ENCODE measurements at regions not wholly inside any gene's neighbourhood (a gene's known extent, or its start where the extent isn't known, plus 50 kb on each side); places are given as distances from the start of the nearest gene placed in this dataset.

- ChIA-PET POLR2A (no interaction called here), CTCF (interaction anchor here (0.6 kb wide), 1 partner anchor 767 kb away, joined by 4 read pairs; no protein-coding TSS in a partner anchor)
- no TSS peak for BruUV-seq (replicated peaks)
- intact Hi-C loops (cut with micrococcal nuclease), result no loop called here
- Mint-ChIP-seq H3K36me3 (ENCODE audit: insufficient read depth, unreplicated experiment) (no peaks in the 10 kb centered on the region), H3K9me3 (ENCODE audit: unreplicated experiment) (no peaks in the 10 kb centered on the region), H3K4me1 (ENCODE audit: insufficient read depth, unreplicated experiment) (no peaks in the 10 kb centered on the region), H3K27me3 (ENCODE audit: insufficient read depth, unreplicated experiment) (peaks cover 11% of the 10 kb centered on the region), H3K4me3 (ENCODE audit: unreplicated experiment) (no peak overlapping the region), H3K27ac (ENCODE audit: low read depth, unreplicated experiment) (no peak overlapping the region)
- no peak for DNase-seq (ENCODE audit: unreplicated experiment)
- TF ChIP-seq, protein P1, sequence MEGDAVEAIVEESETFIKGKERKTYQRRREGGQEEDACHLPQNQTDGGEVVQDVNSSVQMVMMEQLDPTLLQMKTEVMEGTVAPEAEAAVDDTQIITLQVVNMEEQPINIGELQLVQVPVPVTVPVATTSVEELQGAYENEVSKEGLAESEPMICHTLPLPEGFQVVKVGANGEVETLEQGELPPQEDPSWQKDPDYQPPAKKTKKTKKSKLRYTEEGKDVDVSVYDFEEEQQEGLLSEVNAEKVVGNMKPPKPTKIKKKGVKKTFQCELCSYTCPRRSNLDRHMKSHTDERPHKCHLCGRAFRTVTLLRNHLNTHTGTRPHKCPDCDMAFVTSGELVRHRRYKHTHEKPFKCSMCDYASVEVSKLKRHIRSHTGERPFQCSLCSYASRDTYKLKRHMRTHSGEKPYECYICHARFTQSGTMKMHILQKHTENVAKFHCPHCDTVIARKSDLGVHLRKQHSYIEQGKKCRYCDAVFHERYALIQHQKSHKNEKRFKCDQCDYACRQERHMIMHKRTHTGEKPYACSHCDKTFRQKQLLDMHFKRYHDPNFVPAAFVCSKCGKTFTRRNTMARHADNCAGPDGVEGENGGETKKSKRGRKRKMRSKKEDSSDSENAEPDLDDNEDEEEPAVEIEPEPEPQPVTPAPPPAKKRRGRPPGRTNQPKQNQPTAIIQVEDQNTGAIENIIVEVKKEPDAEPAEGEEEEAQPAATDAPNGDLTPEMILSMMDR (IDR thresholded peaks at IDR 0.05; ENCODE audit: unreplicated experiment), result no peak
Measured at GRCh38 chr20:62530643-62531032, 54.8 kb upstream of the GATA5 start.

DNA sequence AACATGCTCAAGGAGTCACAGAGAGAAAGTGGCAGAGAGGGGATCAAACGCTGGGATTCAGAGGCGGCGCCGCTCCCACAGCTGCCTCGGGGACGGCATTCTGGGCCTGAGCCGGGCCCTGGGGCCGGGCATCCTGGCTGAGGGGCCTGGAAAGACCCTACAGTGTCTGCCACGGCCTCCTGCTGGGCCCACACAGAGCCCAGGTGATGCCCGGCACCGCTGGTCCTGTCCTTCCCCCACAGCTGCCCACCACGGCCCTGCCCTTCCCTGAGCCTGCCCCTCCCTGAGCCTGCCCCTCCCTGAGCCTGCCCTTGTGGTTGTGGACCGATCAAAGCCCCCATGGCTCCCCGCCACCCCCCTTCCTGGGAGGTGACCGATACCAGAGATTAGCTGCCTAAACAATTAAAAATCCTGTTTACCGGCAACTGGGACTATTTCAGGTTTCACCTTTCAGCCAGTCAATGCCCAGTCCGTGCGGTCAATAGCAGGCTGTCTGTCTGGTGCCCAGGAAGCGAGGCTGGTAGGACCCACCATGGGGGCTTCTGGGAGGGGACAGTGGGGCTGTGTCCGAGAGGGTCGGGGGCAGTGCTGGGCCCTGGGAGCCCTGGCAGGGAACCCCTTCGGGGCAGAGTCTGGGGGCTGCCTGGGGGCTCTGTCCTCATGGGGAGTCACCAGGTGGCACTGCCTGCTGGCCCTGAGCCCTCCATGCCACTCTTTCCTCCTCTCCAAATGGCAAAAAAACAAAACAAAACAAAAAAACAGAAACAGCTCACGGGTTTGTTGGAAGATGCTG lies 55.4 kb upstream of the GATA5 start:
- ChIA-PET POLR2A (no interaction called here), CTCF (interaction anchor here (0.6 kb wide), 1 partner anchor 766 kb away, joined by 4 read pairs; no protein-coding TSS in a partner anchor)
- no peak overlapping the region for H3K4me3 Mint-ChIP-seq (ENCODE audit: unreplicated experiment)
- H3K27ac Mint-ChIP-seq (ENCODE audit: low read depth, unreplicated experiment), result no peak overlapping the region
- intact Hi-C loops (cut with micrococcal nuclease), result no loop called here
- TF ChIP-seq, protein P1 (IDR thresholded peaks at IDR 0.05; ENCODE audit: unreplicated experiment), result no peak
- no TSS peak for BruUV-seq (replicated peaks)
- H3K9me3 Mint-ChIP-seq (ENCODE audit: unreplicated experiment), result no peaks in the 10 kb centered on the region
- H3K4me1 Mint-ChIP-seq (ENCODE audit: insufficient read depth, unreplicated experiment), result no peaks in the 10 kb centered on the region
- H3K36me3 Mint-ChIP-seq (ENCODE audit: insufficient read depth, unreplicated experiment), result no peaks in the 10 kb centered on the region
- peaks cover 11% of the 10 kb centered on the region for H3K27me3 Mint-ChIP-seq (ENCODE audit: insufficient read depth, unreplicated experiment)
- no peak for DNase-seq (ENCODE audit: unreplicated experiment)

- no peak for DNase-seq (ENCODE audit: unreplicated experiment)
- H3K9me3 Mint-ChIP-seq (ENCODE audit: unreplicated experiment), result no peaks in the 10 kb centered on the region
- H3K27me3 Mint-ChIP-seq (ENCODE audit: insufficient read depth, unreplicated experiment), result no peaks in the 10 kb centered on the region
- H3K36me3 Mint-ChIP-seq (ENCODE audit: insufficient read depth, unreplicated experiment), result no peaks in the 10 kb centered on the region
- no peak overlapping the region for H3K27ac Mint-ChIP-seq (ENCODE audit: low read depth, unreplicated experiment)
- TF ChIP-seq, protein P1 (IDR thresholded peaks at IDR 0.05; ENCODE audit: unreplicated experiment), result no peak
- ChIA-PET CTCF (interaction anchor here (1.0 kb wide), 1 partner anchor 19 kb away, joined by 3 read pairs; no protein-coding TSS in a partner anchor), POLR2A (no interaction called here)
- H3K4me1 Mint-ChIP-seq (ENCODE audit: insufficient read depth, unreplicated experiment), result no peaks in the 10 kb centered on the region
- no peak overlapping the region for H3K4me3 Mint-ChIP-seq (ENCODE audit: unreplicated experiment)
- BruUV-seq (replicated peaks), result no TSS peak
- intact Hi-C loops (cut with micrococcal nuclease), result no loop called here
Measured at GRCh38 chr20:62532921-62533320, 57.1 kb upstream of the GATA5 start.

DNA sequence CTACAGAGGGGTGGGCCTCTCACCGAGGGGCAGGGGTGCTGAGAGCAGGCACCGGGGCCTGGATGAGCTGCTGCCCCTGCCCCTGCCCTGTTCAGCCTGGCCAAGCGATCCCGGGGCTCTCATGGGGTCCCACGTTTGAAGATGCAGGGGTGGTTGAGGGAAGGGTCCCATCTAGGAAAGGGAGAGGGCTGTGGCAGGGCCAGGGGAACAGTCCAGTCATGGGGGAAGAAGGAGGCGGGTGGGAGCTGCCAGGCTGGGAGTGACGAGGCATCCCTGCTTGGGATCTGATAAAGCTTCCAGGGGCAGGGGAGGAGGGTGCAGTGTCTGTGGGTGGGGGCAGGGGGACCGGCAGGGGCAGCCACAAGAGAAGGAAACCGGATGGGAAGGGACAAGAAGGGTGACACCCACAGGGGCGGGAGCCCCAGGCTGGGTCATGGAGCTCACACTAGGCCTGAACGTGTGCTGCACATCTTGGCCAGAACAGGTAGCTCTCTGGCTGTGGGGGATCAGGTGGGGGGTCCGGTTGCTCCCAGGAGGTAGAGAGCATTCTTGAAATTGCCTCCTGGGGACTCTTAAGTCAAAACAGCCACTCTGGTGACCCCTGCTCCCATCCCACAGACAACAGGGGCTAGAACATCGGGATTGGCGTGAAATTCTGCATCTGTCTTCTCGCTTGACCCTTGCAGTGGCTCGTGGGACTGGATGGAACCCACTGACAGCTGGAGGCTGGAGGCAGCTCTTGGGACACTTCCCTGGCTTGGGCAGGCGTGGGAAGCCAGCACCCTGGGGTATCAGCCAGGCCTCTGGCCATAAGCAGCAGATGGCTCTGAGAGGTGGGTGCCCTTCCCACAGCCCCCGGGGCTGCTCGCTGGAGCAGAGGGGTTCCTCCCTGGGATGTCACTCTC lies 58.0 kb upstream of the GATA5 start:
- intact Hi-C loops (cut with micrococcal nuclease), result no loop called here
- H3K4me3 Mint-ChIP-seq (ENCODE audit: unreplicated experiment), result no peak overlapping the region
- no peaks in the 10 kb centered on the region for H3K4me1 Mint-ChIP-seq (ENCODE audit: insufficient read depth, unreplicated experiment)
- BruUV-seq (replicated peaks), result no TSS peak
- H3K27ac Mint-ChIP-seq (ENCODE audit: low read depth, unreplicated experiment), result no peak overlapping the region
- ChIA-PET POLR2A (no interaction called here), CTCF (interaction anchor here (1.0 kb wide), 1 partner anchor 20 kb away, joined by 3 read pairs; no protein-coding TSS in a partner anchor)
- H3K27me3 Mint-ChIP-seq (ENCODE audit: insufficient read depth, unreplicated experiment), result no peaks in the 10 kb centered on the region
- H3K9me3 Mint-ChIP-seq (ENCODE audit: unreplicated experiment), result no peaks in the 10 kb centered on the region
- TF ChIP-seq, protein P1 (IDR thresholded peaks at IDR 0.05; ENCODE audit: unreplicated experiment), result no peak
- DNase-seq (ENCODE audit: unreplicated experiment), result no peak
- no peaks in the 10 kb centered on the region for H3K36me3 Mint-ChIP-seq (ENCODE audit: insufficient read depth, unreplicated experiment)
